A549 (cell line): ENCODE measurements at regions not wholly inside any gene's neighbourhood (a gene's known extent, or its start where the extent isn't known, plus 50 kb on each side); places are given as distances from the start of the nearest gene placed in this dataset.

Experiments
- BCL3 ChIP-seq: fragments of >200 bp; sonication (Bioruptor Twin); formaldehyde crosslinking; IDR thresholded peaks from 3 replicates; pipeline ENCODE4 v1.6.1; 2016
- CBX2 ChIP-seq: fragments of 200-600 bp; sonication (generic); IDR thresholded peaks from 2 replicates; pipeline ENCODE4 v1.6.1; 2016; ENCODE audit warnings: low read depth, mild to moderate bottlenecking, borderline replicate concordance
- CTCF ChIP-seq: fragments of >200 bp; sonication (Bioruptor Twin); formaldehyde crosslinking; IDR thresholded peaks from 3 replicates; pipeline ENCODE4 v1.5.1; 2016
- EP300 ChIP-seq, 2 experiments: fragments of >200 bp; sonication (Bioruptor Twin); formaldehyde crosslinking; IDR thresholded peaks; 2 replicates in 1 of 2; 3 replicates in 1 of 2; pipeline ENCODE4 v1.6.1; 2016 to 2017

GRCh38 chr10:71090801-71091200 lies 121.6 kb upstream of the UNC5B start:
- TF ChIP-seq CTCF (no peak), EP300 (IDR thresholded peaks at IDR 0.05) (no peak), CBX2 (no peak), BCL3 (no peak)
